Neutrophil (primary cell): ENCODE measurements at regions not wholly inside any gene's neighbourhood (a gene's known extent, or its start where the extent isn't known, plus 50 kb on each side); places are given as distances from the start of the nearest gene placed in this dataset.

ENCODE experiments used
- H3K27ac ChIP-seq: fragments of 200-600 bp; sonication (generic); 2 replicates; pipeline ENCODE4 v1.5.1; 2016; ENCODE audit warnings: mild to moderate bottlenecking, moderate library complexity
- H3K27me3 ChIP-seq: fragments of 200-600 bp; sonication (generic); 2 replicates; pipeline ENCODE4 v1.6.0; 2016; ENCODE audit warnings: mild to moderate bottlenecking
- H3K36me3 ChIP-seq: fragments of 200-600 bp; sonication (generic); 2 replicates; pipeline ENCODE4 v1.5.1; 2017
- H3K4me1 ChIP-seq, 2 experiments: fragments of 200-600 bp in 1 of 2; sonication (generic) in 1 of 2; 1 replicate in 1 of 2; 2 replicates in 1 of 2; pipeline versions ENCODE4 v1.5.1 to v1.6.1; 2013 to 2016; ENCODE audit warnings: low read depth in 1 of 2, low read length in 1 of 2, mild to moderate bottlenecking in 1 of 2, moderate library complexity in 1 of 2; ENCODE audit not compliant: control insufficient read depth in 1 of 2, insufficient read depth in 1 of 2
- H3K4me3 ChIP-seq, 2 experiments: fragments of 200-600 bp in 1 of 2; sonication (generic) in 1 of 2; 1 replicate in 1 of 2; 2 replicates in 1 of 2; pipeline ENCODE4 v1.5.1; 2013 to 2016; ENCODE audit warnings: low read depth in 1 of 2, low read length in 1 of 2, mild to moderate bottlenecking in 1 of 2, moderate library complexity in 1 of 2
- H3K9me3 ChIP-seq: fragments of 200-600 bp; sonication (generic); 2 replicates; pipeline ENCODE4 v1.5.1; 2016
- TF ChIP-seq, protein P1 (sequence below): fragments of 200-600 bp; sonication (generic); IDR thresholded peaks from 2 replicates; pipeline ENCODE4 v1.5.1; 2016; ENCODE audit warnings: antibody characterized with exemption

DNA sequence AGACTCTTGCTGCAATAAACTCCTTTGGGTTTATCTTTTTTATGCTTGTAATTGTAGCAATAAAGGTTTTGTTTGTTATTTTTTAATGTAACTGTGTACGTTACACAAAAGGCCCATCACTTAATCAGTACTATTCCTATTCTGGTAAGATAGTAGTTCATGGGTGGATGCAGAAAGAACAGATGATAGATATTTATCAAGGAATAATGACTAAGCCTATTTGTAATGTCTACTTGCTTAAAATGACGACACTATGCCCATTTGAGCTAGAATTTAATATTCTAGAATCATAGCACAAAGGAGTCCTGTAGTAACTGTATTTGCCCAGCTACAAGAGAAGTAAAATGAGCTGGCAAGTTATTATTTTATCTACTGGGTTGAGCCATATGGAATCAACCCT, 235.4 kb upstream of the DYNLRB2 start:
- Histone ChIP-seq H3K9me3 (no peaks in the 10 kb centered on the region), H3K4me1 (no peaks in the 10 kb centered on the region), H3K36me3 (no peaks in the 10 kb centered on the region), H3K27ac (no peak overlapping the region), H3K27me3 (no peaks in the 10 kb centered on the region), H3K4me3 (no peak overlapping the region)
- TF ChIP-seq, protein P1, sequence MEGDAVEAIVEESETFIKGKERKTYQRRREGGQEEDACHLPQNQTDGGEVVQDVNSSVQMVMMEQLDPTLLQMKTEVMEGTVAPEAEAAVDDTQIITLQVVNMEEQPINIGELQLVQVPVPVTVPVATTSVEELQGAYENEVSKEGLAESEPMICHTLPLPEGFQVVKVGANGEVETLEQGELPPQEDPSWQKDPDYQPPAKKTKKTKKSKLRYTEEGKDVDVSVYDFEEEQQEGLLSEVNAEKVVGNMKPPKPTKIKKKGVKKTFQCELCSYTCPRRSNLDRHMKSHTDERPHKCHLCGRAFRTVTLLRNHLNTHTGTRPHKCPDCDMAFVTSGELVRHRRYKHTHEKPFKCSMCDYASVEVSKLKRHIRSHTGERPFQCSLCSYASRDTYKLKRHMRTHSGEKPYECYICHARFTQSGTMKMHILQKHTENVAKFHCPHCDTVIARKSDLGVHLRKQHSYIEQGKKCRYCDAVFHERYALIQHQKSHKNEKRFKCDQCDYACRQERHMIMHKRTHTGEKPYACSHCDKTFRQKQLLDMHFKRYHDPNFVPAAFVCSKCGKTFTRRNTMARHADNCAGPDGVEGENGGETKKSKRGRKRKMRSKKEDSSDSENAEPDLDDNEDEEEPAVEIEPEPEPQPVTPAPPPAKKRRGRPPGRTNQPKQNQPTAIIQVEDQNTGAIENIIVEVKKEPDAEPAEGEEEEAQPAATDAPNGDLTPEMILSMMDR = no peak

DNA sequence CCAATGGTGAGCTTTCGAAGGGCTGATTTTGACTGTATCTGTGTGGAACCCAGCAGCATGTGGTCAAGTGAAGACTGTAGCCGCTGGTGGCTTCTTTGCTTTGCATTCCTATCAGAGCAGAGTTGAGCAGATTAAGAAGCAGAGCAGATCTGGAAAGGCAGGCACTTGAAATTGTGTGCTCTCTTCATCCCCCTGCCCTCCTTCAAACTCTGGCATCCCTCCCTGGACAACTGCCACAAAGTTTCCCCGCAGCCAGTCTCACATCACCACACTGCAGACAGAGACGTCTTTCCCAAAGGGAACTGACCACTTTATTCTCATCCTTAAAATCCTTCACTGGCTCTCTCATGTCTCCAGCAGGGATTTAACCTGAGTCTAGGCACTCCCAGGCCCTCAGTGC, 237.1 kb upstream of the DYNLRB2 start:
- H3K27me3 ChIP-seq = no peaks in the 10 kb centered on the region
- TF ChIP-seq, protein P1 = no peak
- no peaks in the 10 kb centered on the region for H3K4me1 ChIP-seq

DNA sequence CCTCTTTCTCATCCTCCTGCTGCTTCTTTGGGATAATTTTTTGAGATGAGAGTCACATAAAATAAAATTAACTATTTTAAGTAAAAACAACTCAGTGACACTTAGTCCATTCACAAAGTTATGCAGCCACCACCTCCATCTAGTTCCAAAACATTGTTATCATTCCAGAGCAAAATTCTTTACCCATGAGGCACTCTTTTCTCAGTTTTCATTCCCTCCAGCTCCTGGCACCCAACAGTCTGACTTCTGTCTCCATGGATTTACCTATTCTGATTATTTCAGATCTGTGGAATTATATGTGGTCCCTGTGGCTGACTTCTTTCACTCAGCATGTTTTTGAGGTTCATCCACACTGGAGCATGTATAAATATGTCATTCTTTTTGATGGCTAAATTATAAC, 239.9 kb upstream of the DYNLRB2 start:
- no peak overlapping the region for H3K4me3 ChIP-seq
- TF ChIP-seq, protein P1 = no peak
- H3K27ac ChIP-seq = no peak overlapping the region

More for the DNA sequence above, 237.1 kb upstream of the DYNLRB2 start:
- H3K4me3 ChIP-seq = no peak overlapping the region
- no peaks in the 10 kb centered on the region for H3K36me3 ChIP-seq
- no peaks in the 10 kb centered on the region for H3K9me3 ChIP-seq
- H3K27ac ChIP-seq = no peak overlapping the region

DNA sequence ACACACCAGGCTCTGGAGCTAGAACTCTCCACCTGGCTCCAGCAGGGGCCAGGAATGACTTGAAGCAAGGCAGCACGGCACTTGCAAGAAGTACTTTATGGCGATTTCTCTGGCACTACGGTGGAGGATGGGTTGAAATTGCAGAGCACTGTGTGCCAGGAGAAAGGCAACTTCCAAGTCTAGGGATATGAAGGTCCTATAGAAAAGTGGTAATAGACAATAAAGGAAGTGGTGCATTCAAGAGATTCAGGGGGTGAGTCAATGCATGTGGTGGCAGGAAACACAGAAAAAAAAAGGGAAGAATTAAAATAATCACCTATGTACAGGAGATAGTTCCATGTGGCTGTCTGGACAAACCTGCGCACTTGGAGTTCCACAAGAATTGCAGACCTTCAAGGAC, 240.3 kb upstream of the DYNLRB2 start:
- H3K27ac ChIP-seq = no peak overlapping the region

More for the DNA sequence above, 239.9 kb upstream of the DYNLRB2 start:
- Histone ChIP-seq H3K27me3 (no peaks in the 10 kb centered on the region), H3K36me3 (no peaks in the 10 kb centered on the region), H3K9me3 (no peaks in the 10 kb centered on the region), H3K4me1 (no peaks in the 10 kb centered on the region)

DNA sequence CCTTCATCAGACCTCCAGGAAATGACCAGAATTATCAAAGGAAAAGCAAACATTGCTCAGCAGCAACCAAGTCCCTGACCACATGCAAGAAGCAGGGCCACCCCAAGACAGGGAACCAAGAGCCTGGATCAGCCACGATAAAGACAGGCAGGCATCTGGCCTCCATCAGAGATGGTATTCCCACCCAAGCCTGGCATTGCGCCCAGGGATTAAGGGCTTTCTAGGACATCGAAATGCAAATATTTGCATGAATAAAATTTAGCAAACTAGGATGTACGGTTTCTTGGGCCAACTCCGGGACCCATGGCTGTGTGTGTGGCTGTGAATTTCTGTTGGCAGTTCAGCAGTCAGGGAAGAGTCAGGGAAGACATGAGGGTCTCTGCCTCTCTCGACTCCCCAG, 241.4 kb upstream of the DYNLRB2 start:
- H3K4me1 ChIP-seq = no peaks in the 10 kb centered on the region

More for the DNA sequence above, 240.3 kb upstream of the DYNLRB2 start:
- no peaks in the 10 kb centered on the region for H3K36me3 ChIP-seq
- H3K9me3 ChIP-seq = no peaks in the 10 kb centered on the region
- H3K27me3 ChIP-seq = no peaks in the 10 kb centered on the region
- H3K4me1 ChIP-seq = no peaks in the 10 kb centered on the region
- H3K4me3 ChIP-seq = no peak overlapping the region
- TF ChIP-seq, protein P1 = no peak

More for the DNA sequence above, 241.4 kb upstream of the DYNLRB2 start:
- no peaks in the 10 kb centered on the region for H3K27me3 ChIP-seq
- H3K36me3 ChIP-seq = no peaks in the 10 kb centered on the region
- H3K9me3 ChIP-seq = no peaks in the 10 kb centered on the region
- H3K27ac ChIP-seq = no peak overlapping the region
- TF ChIP-seq, protein P1 = no peak
- H3K4me3 ChIP-seq = no peak overlapping the region
